Hepatocyte (in vitro differentiated cells): ENCODE measurements at regions not wholly inside any gene's neighbourhood (a gene's known extent, or its start where the extent isn't known, plus 50 kb on each side); places are given as distances from the start of the nearest gene placed in this dataset.
"Not testable (repeated sequence)": the region's sequence is repeated elsewhere in the genome, so short reads cannot be mapped to it uniquely, and the experiment has no call there.

Source experiments
- CTCF ChIP-seq: fragments of 200-600 bp; sonication (generic); IDR thresholded peaks from 2 replicates; pipeline ENCODE4 v1.5.1; 2016; ENCODE audit warnings: antibody characterized with exemption, mild to moderate bottlenecking; ENCODE audit not compliant: poor library complexity
- EZH2 ChIP-seq: fragments of 200-600 bp; sonication (generic); IDR thresholded peaks from 2 replicates; pipeline ENCODE4 v1.6.1; 2016; ENCODE audit warnings: antibody characterized with exemption, mild to moderate bottlenecking, borderline replicate concordance

- TF ChIP-seq EZH2, CTCF: not testable (repeated sequence)
Observed at GRCh38 chr17:77622084-77622483, 336.4 kb upstream of the TNRC6C start.
